Nephron progenitor cell (in vitro differentiated cells): ENCODE measurements at regions not wholly inside any gene's neighbourhood (a gene's known extent, or its start where the extent isn't known, plus 50 kb on each side); places are given as distances from the start of the nearest gene placed in this dataset.

ENCODE experiments used
- DNase-seq: peaks from one replicate; pipeline ENCODE4 v3.0.0; 2021
- H3K27ac Mint-ChIP-seq: 2 replicates; pipeline ENCODE4 v1.8.0; 2021; ENCODE audit warnings: mild to moderate bottlenecking, moderate library complexity, mixed read lengths
- H3K27me3 Mint-ChIP-seq: 2 replicates; pipeline ENCODE4 v1.8.0; 2021; ENCODE audit warnings: mild to moderate bottlenecking, low read depth, mixed read lengths; ENCODE audit not compliant: poor library complexity
- H3K36me3 Mint-ChIP-seq: 2 replicates; pipeline ENCODE4 v1.8.0; 2021; ENCODE audit warnings: low read depth, mixed read lengths
- H3K4me1 Mint-ChIP-seq: 2 replicates; pipeline ENCODE4 v1.8.0; 2021; ENCODE audit warnings: mixed read lengths
- H3K4me3 Mint-ChIP-seq: 2 replicates; pipeline ENCODE4 v1.8.0; 2021; ENCODE audit warnings: mild to moderate bottlenecking, moderate library complexity, mixed read lengths
- H3K9me3 Mint-ChIP-seq: 2 replicates; pipeline ENCODE4 v1.8.0; 2021; ENCODE audit warnings: mild to moderate bottlenecking, moderate library complexity, mixed read lengths
- TF ChIP-seq, protein P1 (sequence below): fragments of 200-600 bp; sonication (generic); IDR thresholded peaks from 2 replicates; pipeline ENCODE4 v1.5.0; 2021; ENCODE audit warnings: antibody characterized with exemption

DNA sequence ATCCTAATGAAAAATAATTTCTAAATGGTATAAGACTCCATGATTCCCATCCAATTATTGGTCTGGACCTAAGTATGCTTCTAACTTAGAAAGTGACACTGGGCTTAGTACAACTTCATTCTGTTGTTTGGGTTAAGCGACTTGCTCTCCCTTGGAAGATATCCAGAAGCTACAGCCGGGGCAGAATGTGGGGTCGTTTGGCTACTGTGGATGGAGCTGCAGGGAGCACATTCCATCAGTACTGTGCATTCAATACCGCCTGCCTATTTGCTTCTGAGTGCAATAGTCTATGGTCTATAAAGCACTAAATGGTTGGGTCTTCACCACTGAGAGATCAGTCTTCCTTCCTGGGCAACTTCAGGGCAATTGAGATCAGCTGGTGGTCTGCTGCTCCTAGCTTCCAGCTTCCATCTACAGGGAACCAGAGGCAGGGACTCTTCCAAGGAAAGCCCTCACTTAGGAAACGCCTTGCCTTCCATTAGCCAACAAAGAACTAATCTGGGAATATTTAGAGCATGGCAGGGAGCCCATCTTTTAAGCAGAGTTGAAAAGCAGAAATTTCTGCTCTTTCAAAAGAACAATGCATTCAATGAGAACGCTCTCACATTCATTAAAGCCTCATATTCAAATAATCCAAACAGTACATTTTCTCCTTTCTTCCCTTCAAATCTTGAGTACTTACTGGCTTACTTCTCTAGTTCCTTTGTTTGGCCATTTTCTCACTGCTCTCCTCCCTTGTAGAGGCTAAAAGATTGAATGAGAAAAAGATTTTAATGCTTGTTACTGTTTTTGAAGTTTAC lies 1049.9 kb upstream of the TENM3 start:
- Mint-ChIP-seq H3K9me3 (no peaks in the 10 kb centered on the region), H3K36me3 (no peaks in the 10 kb centered on the region), H3K27me3 (peaks cover 4% of the 10 kb centered on the region), H3K27ac (no peak overlapping the region), H3K4me1 (peaks cover 6% of the 10 kb centered on the region), H3K4me3 (no peak overlapping the region)
- TF ChIP-seq, protein P1, sequence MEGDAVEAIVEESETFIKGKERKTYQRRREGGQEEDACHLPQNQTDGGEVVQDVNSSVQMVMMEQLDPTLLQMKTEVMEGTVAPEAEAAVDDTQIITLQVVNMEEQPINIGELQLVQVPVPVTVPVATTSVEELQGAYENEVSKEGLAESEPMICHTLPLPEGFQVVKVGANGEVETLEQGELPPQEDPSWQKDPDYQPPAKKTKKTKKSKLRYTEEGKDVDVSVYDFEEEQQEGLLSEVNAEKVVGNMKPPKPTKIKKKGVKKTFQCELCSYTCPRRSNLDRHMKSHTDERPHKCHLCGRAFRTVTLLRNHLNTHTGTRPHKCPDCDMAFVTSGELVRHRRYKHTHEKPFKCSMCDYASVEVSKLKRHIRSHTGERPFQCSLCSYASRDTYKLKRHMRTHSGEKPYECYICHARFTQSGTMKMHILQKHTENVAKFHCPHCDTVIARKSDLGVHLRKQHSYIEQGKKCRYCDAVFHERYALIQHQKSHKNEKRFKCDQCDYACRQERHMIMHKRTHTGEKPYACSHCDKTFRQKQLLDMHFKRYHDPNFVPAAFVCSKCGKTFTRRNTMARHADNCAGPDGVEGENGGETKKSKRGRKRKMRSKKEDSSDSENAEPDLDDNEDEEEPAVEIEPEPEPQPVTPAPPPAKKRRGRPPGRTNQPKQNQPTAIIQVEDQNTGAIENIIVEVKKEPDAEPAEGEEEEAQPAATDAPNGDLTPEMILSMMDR, result no peak
- no peak for DNase-seq

DNA sequence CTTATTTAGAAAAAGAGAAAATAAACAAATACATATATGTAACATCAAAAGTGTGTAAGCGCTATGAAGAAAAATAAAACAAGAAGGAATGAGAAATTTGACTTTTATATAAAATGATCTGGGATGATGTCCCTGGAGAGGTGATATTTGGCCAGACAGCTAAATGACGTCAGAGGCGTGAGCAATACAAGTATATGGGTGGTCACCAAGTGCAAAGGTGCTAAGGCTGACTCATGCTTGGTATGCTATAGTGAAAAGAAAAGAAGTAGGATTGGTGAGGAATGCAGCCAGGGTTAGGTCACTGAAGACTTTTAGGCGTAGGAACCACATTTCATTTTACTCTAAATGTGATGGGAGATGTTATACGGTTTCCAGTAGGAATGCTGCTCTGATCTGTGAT lies 1049.1 kb upstream of the TENM3 start:
- H3K4me3 Mint-ChIP-seq, result no peak overlapping the region
- TF ChIP-seq, protein P1, result no peak
- no peak overlapping the region for H3K27ac Mint-ChIP-seq
- no peak for DNase-seq
- H3K27me3 Mint-ChIP-seq, result peaks cover 4% of the 10 kb centered on the region
- H3K4me1 Mint-ChIP-seq, result peaks cover 11% of the 10 kb centered on the region
- no peaks in the 10 kb centered on the region for H3K36me3 Mint-ChIP-seq
- H3K9me3 Mint-ChIP-seq, result no peaks in the 10 kb centered on the region

- no peak for DNase-seq
- no peak overlapping the region for H3K27ac Mint-ChIP-seq
- TF ChIP-seq, protein P1, result no peak
- H3K4me3 Mint-ChIP-seq, result no peak overlapping the region
- H3K36me3 Mint-ChIP-seq, result no peaks in the 10 kb centered on the region
- peaks cover 6% of the 10 kb centered on the region for H3K27me3 Mint-ChIP-seq
- peaks cover 6% of the 10 kb centered on the region for H3K4me1 Mint-ChIP-seq
- no peaks in the 10 kb centered on the region for H3K9me3 Mint-ChIP-seq
These were observed 1043.1 kb upstream of the TENM3 start for GRCh38 chr4:181200076-181200475.

- Mint-ChIP-seq H3K9me3 (no peaks in the 10 kb centered on the region), H3K27ac (no peak overlapping the region), H3K27me3 (peaks cover 6% of the 10 kb centered on the region), H3K36me3 (no peaks in the 10 kb centered on the region), H3K4me3 (no peak overlapping the region), H3K4me1 (peaks cover 6% of the 10 kb centered on the region)
- DNase-seq, result no peak
- TF ChIP-seq, protein P1, result no peak
These were observed 1041.0 kb upstream of the TENM3 start for GRCh38 chr4:181202240-181202639.

DNA sequence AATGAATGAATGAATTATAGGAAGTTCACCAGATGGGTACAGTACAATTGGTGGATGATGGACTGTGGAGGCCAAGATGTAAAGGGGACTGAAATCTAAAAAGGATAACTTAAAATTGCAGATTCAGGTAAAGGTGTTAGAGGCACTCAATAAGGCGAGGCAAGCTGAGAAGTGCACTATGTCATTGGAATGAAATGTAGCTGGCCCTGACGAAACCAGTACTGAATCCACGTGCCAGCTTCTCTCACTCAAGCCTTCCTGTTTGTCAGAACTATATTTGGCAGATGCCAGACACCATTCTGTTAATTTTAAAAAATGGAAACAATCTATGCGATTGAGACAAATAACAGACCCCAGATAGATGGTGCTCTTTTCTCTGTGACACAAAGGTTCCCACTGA lies 1039.1 kb upstream of the TENM3 start:
- peaks cover 6% of the 10 kb centered on the region for H3K27me3 Mint-ChIP-seq
- DNase-seq, result no peak
- no peak overlapping the region for H3K4me3 Mint-ChIP-seq
- H3K36me3 Mint-ChIP-seq, result no peaks in the 10 kb centered on the region
- H3K9me3 Mint-ChIP-seq, result no peaks in the 10 kb centered on the region
- H3K27ac Mint-ChIP-seq, result no peak overlapping the region
- TF ChIP-seq, protein P1, result no peak
- H3K4me1 Mint-ChIP-seq, result peaks cover under 1% of the 10 kb centered on the region

- H3K27ac Mint-ChIP-seq, result no peak overlapping the region
- no peaks in the 10 kb centered on the region for H3K36me3 Mint-ChIP-seq
- H3K27me3 Mint-ChIP-seq, result no peaks in the 10 kb centered on the region
- H3K4me3 Mint-ChIP-seq, result no peak overlapping the region
- DNase-seq, result no peak
- TF ChIP-seq, protein P1, result no peak
- H3K9me3 Mint-ChIP-seq, result no peaks in the 10 kb centered on the region
- peaks cover 3% of the 10 kb centered on the region for H3K4me1 Mint-ChIP-seq
These were observed 1029.7 kb upstream of the TENM3 start for GRCh38 chr4:181213551-181213950.
